A673 (cell line): ENCODE measurements at regions not wholly inside any gene's neighbourhood (a gene's known extent, or its start where the extent isn't known, plus 50 kb on each side); places are given as distances from the start of the nearest gene placed in this dataset.

Experiments used
- BruUV-seq: library from RNA; stranded (reverse); fragments of 400-500 nt; replicated peaks from 2 replicates; lab custom pipeline; 2021; lab: Mats Ljungman, UMichigan
- CTCF ChIA-PET: fragments of 300-600 bp; sonication (Branson Sonifier 250); formaldehyde crosslinking; loops from one replicate; lab custom pipeline; 2022; ENCODE audit warnings: antibody characterized with exemption; lab: Charles Lee
- POLR2A ChIA-PET: fragments of 300-600 bp; sonication (Branson Sonifier 250); formaldehyde crosslinking; loops from one replicate; lab custom pipeline; 2022; ENCODE audit warnings: antibody characterized with exemption; ENCODE audit not compliant: low non-redundant PET; lab: Charles Lee
- DNase-seq: peaks from one replicate; pipeline ENCODE4 v3.0.0-alpha.2; 2015; ENCODE audit warnings: low spot score
- H3K27ac ChIP-seq: fragments of 200-600 bp; sonication (generic); 2 replicates; pipeline ENCODE4 v1.5.1; 2016; ENCODE audit warnings: mixed run types, low read depth, mild to moderate bottlenecking, mixed read lengths, antibody characterized with exemption, low read length; ENCODE audit not compliant: poor library complexity, severe bottlenecking
- H3K27me3 ChIP-seq: fragments of 200-600 bp; sonication (generic); replicated peaks from 2 replicates; pipeline ENCODE4 v1.6.1; 2017; ENCODE audit warnings: mixed run types, low read depth, mild to moderate bottlenecking, mixed read lengths, antibody characterized with exemption, low read length; ENCODE audit not compliant: insufficient read depth, poor library complexity
- H3K36me3 ChIP-seq: fragments of 200-600 bp; sonication (generic); 2 replicates; pipeline ENCODE4 v1.6.1; 2016; ENCODE audit warnings: mixed run types, mild to moderate bottlenecking, mixed read lengths, antibody characterized with exemption, low read length; ENCODE audit not compliant: insufficient read depth, poor library complexity, severe bottlenecking
- H3K4me1 ChIP-seq: fragments of 200-600 bp; sonication (generic); 2 replicates; pipeline ENCODE4 v1.6.1; 2017; ENCODE audit warnings: mixed run types, mild to moderate bottlenecking, mixed read lengths, antibody characterized with exemption, low read length; ENCODE audit not compliant: insufficient read depth, poor library complexity, severe bottlenecking
- H3K4me3 ChIP-seq: fragments of 200-600 bp; sonication (generic); 2 replicates; pipeline ENCODE4 v1.5.1; 2016; ENCODE audit warnings: low read depth, mixed run types, mild to moderate bottlenecking, mixed read lengths, low read length; ENCODE audit not compliant: poor library complexity, severe bottlenecking
- H3K9me3 ChIP-seq: fragments of 200-600 bp; sonication (generic); 2 replicates; pipeline ENCODE4 v1.6.1; 2016; ENCODE audit warnings: mixed run types, low read depth, mild to moderate bottlenecking, mixed read lengths, antibody characterized with exemption, low read length; ENCODE audit not compliant: poor library complexity, severe bottlenecking
- EZH2 ChIP-seq: fragments of 200-600 bp; sonication (generic); IDR thresholded peaks from 2 replicates; pipeline ENCODE4 v1.6.1; 2017; ENCODE audit warnings: borderline replicate concordance, low read depth, mild to moderate bottlenecking, mixed read lengths, antibody characterized with exemption, low read length; ENCODE audit not compliant: poor library complexity, severe bottlenecking
- intact Hi-C: fragments of 100-400 bp; cut with micrococcal nuclease; formaldehyde crosslinking; loops from one replicate; pipeline ENCODE4 v1.10.0; 2022; ENCODE audit not compliant: unreplicated experiment
- TF ChIP-seq, protein P1 (sequence below): fragments of 300-800, 200-600 bp; sonication (generic); conservative IDR thresholded peaks from 2 replicates; pipeline ENCODE4 v1.5.1; 2017; ENCODE audit warnings: low read depth, mild to moderate bottlenecking, antibody characterized with exemption, low read length, moderate library complexity, mixed read lengths

DNA sequence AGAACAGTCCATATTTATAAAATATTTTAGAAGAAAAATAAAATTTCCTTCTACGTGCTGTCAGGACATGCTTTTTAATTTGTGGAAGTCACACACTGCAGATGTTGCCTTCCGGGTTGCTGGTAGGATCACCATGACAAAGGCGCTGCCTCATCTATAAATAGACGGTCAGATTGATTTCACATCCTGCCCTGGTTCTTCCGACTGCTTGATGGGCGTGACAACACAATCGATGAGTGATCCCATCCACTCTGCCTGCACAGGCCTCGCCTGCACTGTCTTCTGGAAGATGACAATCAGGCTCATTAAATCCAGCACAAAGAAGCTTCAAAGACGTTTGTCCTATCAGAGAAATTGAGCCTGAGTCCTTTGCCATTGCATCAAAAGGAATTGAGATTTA is 318.9 kb upstream of the TRIB2 start:
- ChIA-PET POLR2A (interaction anchor here (0.6 kb wide), 1 partner anchor 983 kb away, joined by 6 read pairs; no protein-coding TSS in a partner anchor), CTCF (no interaction called here)
- no peak overlapping the region for H3K27ac ChIP-seq
- TF ChIP-seq EZH2: no peak
- TF ChIP-seq, protein P1, sequence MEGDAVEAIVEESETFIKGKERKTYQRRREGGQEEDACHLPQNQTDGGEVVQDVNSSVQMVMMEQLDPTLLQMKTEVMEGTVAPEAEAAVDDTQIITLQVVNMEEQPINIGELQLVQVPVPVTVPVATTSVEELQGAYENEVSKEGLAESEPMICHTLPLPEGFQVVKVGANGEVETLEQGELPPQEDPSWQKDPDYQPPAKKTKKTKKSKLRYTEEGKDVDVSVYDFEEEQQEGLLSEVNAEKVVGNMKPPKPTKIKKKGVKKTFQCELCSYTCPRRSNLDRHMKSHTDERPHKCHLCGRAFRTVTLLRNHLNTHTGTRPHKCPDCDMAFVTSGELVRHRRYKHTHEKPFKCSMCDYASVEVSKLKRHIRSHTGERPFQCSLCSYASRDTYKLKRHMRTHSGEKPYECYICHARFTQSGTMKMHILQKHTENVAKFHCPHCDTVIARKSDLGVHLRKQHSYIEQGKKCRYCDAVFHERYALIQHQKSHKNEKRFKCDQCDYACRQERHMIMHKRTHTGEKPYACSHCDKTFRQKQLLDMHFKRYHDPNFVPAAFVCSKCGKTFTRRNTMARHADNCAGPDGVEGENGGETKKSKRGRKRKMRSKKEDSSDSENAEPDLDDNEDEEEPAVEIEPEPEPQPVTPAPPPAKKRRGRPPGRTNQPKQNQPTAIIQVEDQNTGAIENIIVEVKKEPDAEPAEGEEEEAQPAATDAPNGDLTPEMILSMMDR: no peak
- BruUV-seq: no TSS peak
- no peak overlapping the region for H3K4me3 ChIP-seq
- DNase-seq: no peak
- H3K4me1 ChIP-seq: no peaks in the 10 kb centered on the region
- intact Hi-C loops: no loop called here
- no peaks in the 10 kb centered on the region for H3K36me3 ChIP-seq
- H3K27me3 ChIP-seq: no peaks in the 10 kb centered on the region
- peaks cover 5% of the 10 kb centered on the region for H3K9me3 ChIP-seq

DNA sequence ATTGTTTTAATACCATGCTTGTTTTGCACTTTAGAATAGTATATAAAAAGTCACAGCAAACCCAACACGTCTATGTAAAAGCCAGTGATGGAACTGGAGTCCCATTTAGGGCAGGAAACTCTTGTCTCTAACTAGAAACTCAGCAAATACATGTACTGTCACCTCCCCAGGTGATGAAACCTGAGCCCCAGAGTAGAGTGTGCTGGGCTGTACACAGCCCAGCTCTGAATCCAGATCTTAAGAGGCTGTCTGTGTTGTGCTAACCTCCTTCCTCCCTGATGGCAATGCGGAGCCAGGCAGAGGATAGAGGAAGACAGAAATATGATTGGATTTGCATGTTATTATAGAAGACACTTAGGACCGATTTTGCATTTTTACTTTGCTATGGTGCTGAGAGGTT is 317.5 kb upstream of the TRIB2 start:
- ChIA-PET CTCF (no interaction called here), POLR2A (no interaction called here)
- no peaks in the 10 kb centered on the region for H3K36me3 ChIP-seq
- no peaks in the 10 kb centered on the region for H3K4me1 ChIP-seq
- BruUV-seq: no TSS peak
- no peak overlapping the region for H3K27ac ChIP-seq
- intact Hi-C loops: no loop called here
- no peak for DNase-seq
- H3K4me3 ChIP-seq: no peak overlapping the region
- peaks cover 6% of the 10 kb centered on the region for H3K9me3 ChIP-seq
- TF ChIP-seq, protein P1: no peak
- TF ChIP-seq EZH2: no peak
- no peaks in the 10 kb centered on the region for H3K27me3 ChIP-seq

DNA sequence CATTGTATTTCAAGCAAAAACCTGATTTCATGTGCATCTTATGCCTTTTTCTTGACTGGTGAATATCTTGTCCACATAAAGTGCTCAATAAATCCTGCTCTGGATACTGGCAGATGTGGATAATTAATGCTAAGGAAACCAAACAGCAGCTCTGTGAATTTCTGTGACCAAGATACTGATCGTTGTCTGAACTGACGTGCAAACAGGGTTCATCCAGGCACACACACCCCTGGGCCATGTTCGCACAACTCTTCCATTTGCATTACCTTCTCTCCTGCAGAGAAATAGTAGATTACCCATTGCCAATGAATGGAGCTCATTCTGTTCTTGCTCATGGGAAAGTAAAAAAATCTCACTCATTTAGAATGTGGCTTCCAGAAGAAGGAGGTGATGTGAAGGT is 316.2 kb upstream of the TRIB2 start:
- no peaks in the 10 kb centered on the region for H3K36me3 ChIP-seq
- no peak overlapping the region for H3K4me3 ChIP-seq
- intact Hi-C loops: no loop called here
- no peak for DNase-seq
- TF ChIP-seq, protein P1: no peak
- TF ChIP-seq EZH2: no peak
- no TSS peak for BruUV-seq
- H3K27me3 ChIP-seq: no peaks in the 10 kb centered on the region
- POLR2A ChIA-PET: no interaction called here
- CTCF ChIA-PET: no interaction called here
- H3K9me3 ChIP-seq: peaks cover 6% of the 10 kb centered on the region
- H3K4me1 ChIP-seq: no peaks in the 10 kb centered on the region
- H3K27ac ChIP-seq: no peak overlapping the region
